Fibroblast of lung (primary cell): ENCODE measurements at regions not wholly inside any gene's neighbourhood (a gene's known extent, or its start where the extent isn't known, plus 50 kb on each side); places are given as distances from the start of the nearest gene placed in this dataset.

Source experiments
- EZH2 ChIP-seq: IDR thresholded peaks from 2 replicates; pipeline ENCODE4 v1.5.1; 2012; ENCODE audit warnings: low read length, control low read depth, mild to moderate bottlenecking; ENCODE audit errors: missing control alignments
- TF ChIP-seq, protein P1 (sequence below), 2 donors: IDR thresholded peaks in 1 of 2; conservative IDR thresholded peaks in 1 of 2; 1 replicate in 1 of 2; 2 replicates in 1 of 2; pipeline ENCODE4 v1.5.1; 2011 to 2012; ENCODE audit warnings: low read length in 2 of 2, control low read depth in 1 of 2, inconsistent platforms in 1 of 2, low read depth in 1 of 2, mild to moderate bottlenecking in 1 of 2

GRCh38 chr17:5672815-5673430, 88.6 kb upstream of the NLRP1 start:
- TF ChIP-seq, protein P1, sequence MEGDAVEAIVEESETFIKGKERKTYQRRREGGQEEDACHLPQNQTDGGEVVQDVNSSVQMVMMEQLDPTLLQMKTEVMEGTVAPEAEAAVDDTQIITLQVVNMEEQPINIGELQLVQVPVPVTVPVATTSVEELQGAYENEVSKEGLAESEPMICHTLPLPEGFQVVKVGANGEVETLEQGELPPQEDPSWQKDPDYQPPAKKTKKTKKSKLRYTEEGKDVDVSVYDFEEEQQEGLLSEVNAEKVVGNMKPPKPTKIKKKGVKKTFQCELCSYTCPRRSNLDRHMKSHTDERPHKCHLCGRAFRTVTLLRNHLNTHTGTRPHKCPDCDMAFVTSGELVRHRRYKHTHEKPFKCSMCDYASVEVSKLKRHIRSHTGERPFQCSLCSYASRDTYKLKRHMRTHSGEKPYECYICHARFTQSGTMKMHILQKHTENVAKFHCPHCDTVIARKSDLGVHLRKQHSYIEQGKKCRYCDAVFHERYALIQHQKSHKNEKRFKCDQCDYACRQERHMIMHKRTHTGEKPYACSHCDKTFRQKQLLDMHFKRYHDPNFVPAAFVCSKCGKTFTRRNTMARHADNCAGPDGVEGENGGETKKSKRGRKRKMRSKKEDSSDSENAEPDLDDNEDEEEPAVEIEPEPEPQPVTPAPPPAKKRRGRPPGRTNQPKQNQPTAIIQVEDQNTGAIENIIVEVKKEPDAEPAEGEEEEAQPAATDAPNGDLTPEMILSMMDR (conservative IDR thresholded peaks at IDR 0.05 in 1 of 2, IDR thresholded peaks at IDR 0.05 in 1 of 2; ENCODE audit: low read depth in 1 of 2, low read length in 2 of 2), result no peak
- no peak for TF ChIP-seq EZH2
